Nephron progenitor cell (in vitro differentiated cells): ENCODE measurements at regions not wholly inside any gene's neighbourhood (a gene's known extent, or its start where the extent isn't known, plus 50 kb on each side); places are given as distances from the start of the nearest gene placed in this dataset.

ENCODE experiments used
- DNase-seq: peaks from one replicate; pipeline ENCODE4 v3.0.0; 2021
- H3K27ac Mint-ChIP-seq: 2 replicates; pipeline ENCODE4 v1.8.0; 2021; ENCODE audit warnings: mild to moderate bottlenecking, moderate library complexity, mixed read lengths
- H3K27me3 Mint-ChIP-seq: 2 replicates; pipeline ENCODE4 v1.8.0; 2021; ENCODE audit warnings: mild to moderate bottlenecking, low read depth, mixed read lengths; ENCODE audit not compliant: poor library complexity
- H3K36me3 Mint-ChIP-seq: 2 replicates; pipeline ENCODE4 v1.8.0; 2021; ENCODE audit warnings: low read depth, mixed read lengths
- H3K4me1 Mint-ChIP-seq: 2 replicates; pipeline ENCODE4 v1.8.0; 2021; ENCODE audit warnings: mixed read lengths
- H3K4me3 Mint-ChIP-seq: 2 replicates; pipeline ENCODE4 v1.8.0; 2021; ENCODE audit warnings: mild to moderate bottlenecking, moderate library complexity, mixed read lengths
- H3K9me3 Mint-ChIP-seq: 2 replicates; pipeline ENCODE4 v1.8.0; 2021; ENCODE audit warnings: mild to moderate bottlenecking, moderate library complexity, mixed read lengths
- CTCF ChIP-seq: fragments of 200-600 bp; sonication (generic); IDR thresholded peaks from 2 replicates; pipeline ENCODE4 v1.5.0; 2021; ENCODE audit warnings: antibody characterized with exemption

- Mint-ChIP-seq H3K4me1 (peaks cover 16% of the 10 kb centered on the region), H3K4me3 (no peak overlapping the region), H3K27me3 (peaks cover 3% of the 10 kb centered on the region), H3K9me3 (no peaks in the 10 kb centered on the region), H3K36me3 (no peaks in the 10 kb centered on the region), H3K27ac (no peak overlapping the region)
- TF ChIP-seq CTCF, result no peak
- no peak for DNase-seq
Observed at GRCh38 chr18:38454764-38455469, 889.3 kb upstream of the CELF4 start.

- no peaks in the 10 kb centered on the region for H3K36me3 Mint-ChIP-seq
- H3K27me3 Mint-ChIP-seq, result peaks cover 3% of the 10 kb centered on the region
- no peak overlapping the region for H3K4me3 Mint-ChIP-seq
- H3K27ac Mint-ChIP-seq, result no peak overlapping the region
- no peaks in the 10 kb centered on the region for H3K9me3 Mint-ChIP-seq
- no peak for DNase-seq
- H3K4me1 Mint-ChIP-seq, result peaks cover 13% of the 10 kb centered on the region
- TF ChIP-seq CTCF, result no peak
Observed at GRCh38 chr18:38453880-38454279, 888.3 kb upstream of the CELF4 start.

GRCh38 chr18:38450876-38451275 lies 885.3 kb upstream of the CELF4 start:
- no peak overlapping the region for H3K27ac Mint-ChIP-seq
- H3K4me3 Mint-ChIP-seq, result no peak overlapping the region
- TF ChIP-seq CTCF, result no peak
- no peaks in the 10 kb centered on the region for H3K36me3 Mint-ChIP-seq
- H3K9me3 Mint-ChIP-seq, result no peaks in the 10 kb centered on the region
- peaks cover 6% of the 10 kb centered on the region for H3K4me1 Mint-ChIP-seq
- DNase-seq, result no peak
- H3K27me3 Mint-ChIP-seq, result peaks cover 3% of the 10 kb centered on the region

GRCh38 chr18:38445804-38446145 lies 880.2 kb upstream of the CELF4 start:
- H3K4me3 Mint-ChIP-seq, result no peak overlapping the region
- no peak for TF ChIP-seq CTCF
- no peak overlapping the region for H3K27ac Mint-ChIP-seq
- H3K27me3 Mint-ChIP-seq, result no peaks in the 10 kb centered on the region
- no peaks in the 10 kb centered on the region for H3K9me3 Mint-ChIP-seq
- DNase-seq, result no peak
- no peaks in the 10 kb centered on the region for H3K4me1 Mint-ChIP-seq
- no peaks in the 10 kb centered on the region for H3K36me3 Mint-ChIP-seq

GRCh38 chr18:38444971-38445803 lies 879.6 kb upstream of the CELF4 start:
- H3K27ac Mint-ChIP-seq, result no peak overlapping the region
- no peak overlapping the region for H3K4me3 Mint-ChIP-seq
- TF ChIP-seq CTCF, result no peak
- no peaks in the 10 kb centered on the region for H3K27me3 Mint-ChIP-seq
- no peaks in the 10 kb centered on the region for H3K9me3 Mint-ChIP-seq
- no peak for DNase-seq
- H3K36me3 Mint-ChIP-seq, result no peaks in the 10 kb centered on the region
- no peaks in the 10 kb centered on the region for H3K4me1 Mint-ChIP-seq
